ENCODE measurements at regions not wholly inside any gene's neighbourhood (a gene's known extent, or its start where the extent isn't known, plus 50 kb on each side); places are given as distances from the start of the nearest gene placed in this dataset.

DNA sequence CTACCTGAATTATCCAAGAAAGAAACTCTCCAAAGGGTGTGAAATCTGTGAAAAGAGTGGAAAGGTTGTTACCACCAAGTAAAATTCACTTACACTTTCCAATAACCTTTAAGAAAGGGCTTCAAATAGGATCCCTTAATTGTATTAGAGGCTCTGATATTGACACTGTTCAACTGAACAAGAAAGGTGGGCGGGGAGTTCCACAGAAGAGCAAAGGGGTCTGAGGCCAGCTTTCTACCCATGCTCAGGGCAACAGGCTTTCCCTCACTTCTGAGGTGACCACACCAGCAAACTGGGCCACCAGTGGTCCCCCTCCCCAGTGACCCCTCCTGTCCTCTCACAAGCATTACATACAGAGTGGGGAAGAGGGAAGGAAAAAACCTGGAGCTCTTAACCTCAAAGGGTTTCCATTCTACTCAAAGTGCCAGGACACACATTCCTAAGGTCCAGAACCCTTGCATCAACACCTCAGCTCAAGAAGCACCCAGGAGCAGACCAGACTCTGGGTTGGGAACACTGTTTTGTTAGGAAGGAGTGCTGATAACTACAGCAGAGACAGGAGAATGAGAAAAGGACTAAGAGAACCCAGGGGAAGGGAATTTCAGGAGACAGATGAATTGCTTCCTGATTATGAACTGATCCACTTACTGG is 71.6 kb upstream of the AKIP1 start:
- Histone ChIP-seq H3K36me3 (ENCODE audit: control insufficient read depth, low read length) (no peaks in the 10 kb centered on the region), H3K27ac (ENCODE audit: low read depth, low read length) (no peak overlapping the region), H3K27me3 (ENCODE audit: control insufficient read depth, low read length) (peaks cover 12% of the 10 kb centered on the region), H3K4me3 (ENCODE audit: low read length) (no peak overlapping the region), H3K4me1 (ENCODE audit: control insufficient read depth, low read length) (no peaks in the 10 kb centered on the region), H4K20me1 (ENCODE audit: control insufficient read depth, insufficient read depth, low read depth, low read length) (no peaks in the 10 kb centered on the region), H3F3A (ENCODE audit: control insufficient read depth, insufficient read depth) (no peaks in the 10 kb centered on the region), H3K4me2 (ENCODE audit: low read length) (no peak overlapping the region), H3K9me3 (ENCODE audit: control insufficient read depth, insufficient read depth, low read length) (no peaks in the 10 kb centered on the region), H3K79me2 (ENCODE audit: control insufficient read depth, low read length) (no peaks in the 10 kb centered on the region), H3K9me2 (replicated peaks; ENCODE audit: control insufficient read depth, low read length) (no peaks in the 10 kb centered on the region)
- TF ChIP-seq EZH2phosphoT487 (IDR thresholded peaks at IDR 0.05; ENCODE audit: borderline replicate concordance, low read length) (no peak), CTCF (IDR thresholded peaks at IDR 0.05; ENCODE audit: low read depth, low read length, poor library complexity, severe bottlenecking) (no peak)

- Histone ChIP-seq H3K4me3 (ENCODE audit: low read length) (no peak overlapping the region), H3K27me3 (ENCODE audit: control insufficient read depth, low read length) (peaks cover 8% of the 10 kb centered on the region), H3K79me2 (ENCODE audit: control insufficient read depth, low read length) (no peaks in the 10 kb centered on the region), H3K4me2 (ENCODE audit: low read length) (no peak overlapping the region), H3K9me3 (ENCODE audit: control insufficient read depth, insufficient read depth, low read length) (no peaks in the 10 kb centered on the region), H3K27ac (ENCODE audit: low read depth, low read length) (no peak overlapping the region), H3K4me1 (ENCODE audit: control insufficient read depth, low read length) (no peaks in the 10 kb centered on the region), H3K36me3 (ENCODE audit: control insufficient read depth, low read length) (no peaks in the 10 kb centered on the region), H4K20me1 (ENCODE audit: control insufficient read depth, insufficient read depth, low read depth, low read length) (no peaks in the 10 kb centered on the region), H3K9me2 (replicated peaks; ENCODE audit: control insufficient read depth, low read length) (no peaks in the 10 kb centered on the region), H3F3A (ENCODE audit: control insufficient read depth, insufficient read depth) (no peaks in the 10 kb centered on the region)
- no peak for TF ChIP-seq CTCF (IDR thresholded peaks at IDR 0.05; ENCODE audit: low read depth, low read length, poor library complexity, severe bottlenecking)
- no peak for TF ChIP-seq EZH2phosphoT487 (IDR thresholded peaks at IDR 0.05; ENCODE audit: borderline replicate concordance, low read length)
Observed at GRCh38 chr11:8839957-8840945, 70.7 kb upstream of the AKIP1 start.

- no peaks in the 10 kb centered on the region for H3K36me3 ChIP-seq (ENCODE audit: control insufficient read depth, low read length)
Observed at GRCh38 chr11:8841899-8842298, 69.1 kb upstream of the AKIP1 start.

More at GRCh38 chr11:8841899-8842298, 69.1 kb upstream of the AKIP1 start:
- no peak overlapping the region for H3K4me2 ChIP-seq (ENCODE audit: low read length)
- H4K20me1 ChIP-seq (ENCODE audit: control insufficient read depth, insufficient read depth, low read depth, low read length) = no peaks in the 10 kb centered on the region
- no peaks in the 10 kb centered on the region for H3F3A ChIP-seq (ENCODE audit: control insufficient read depth, insufficient read depth)
- H3K4me3 ChIP-seq (ENCODE audit: low read length) = no peak overlapping the region
- H3K79me2 ChIP-seq (ENCODE audit: control insufficient read depth, low read length) = no peaks in the 10 kb centered on the region
- TF ChIP-seq CTCF (IDR thresholded peaks at IDR 0.05; ENCODE audit: low read depth, low read length, poor library complexity, severe bottlenecking) (no peak), EZH2phosphoT487 (IDR thresholded peaks at IDR 0.05; ENCODE audit: borderline replicate concordance, low read length) (no peak)
- H3K9me3 ChIP-seq (ENCODE audit: control insufficient read depth, insufficient read depth, low read length) = no peaks in the 10 kb centered on the region
- no peaks in the 10 kb centered on the region for H3K9me2 ChIP-seq (replicated peaks; ENCODE audit: control insufficient read depth, low read length)
- H3K27ac ChIP-seq (ENCODE audit: low read depth, low read length) = no peak overlapping the region
- H3K27me3 ChIP-seq (ENCODE audit: control insufficient read depth, low read length) = peaks cover 14% of the 10 kb centered on the region; the same call in 1 of the 2 replicates
- no peaks in the 10 kb centered on the region for H3K4me1 ChIP-seq (ENCODE audit: control insufficient read depth, low read length)
